Mucosa of stomach (tissue), 1 donor: ENCODE measurements at regions not wholly inside any gene's neighbourhood (a gene's known extent, or its start where the extent isn't known, plus 50 kb on each side); places are given as distances from the start of the nearest gene placed in this dataset.

Source experiments
- H3K27me3 ChIP-seq: one replicate; pipeline ENCODE4 v1.7.0; 2013; ENCODE audit warnings: mild to moderate bottlenecking, low read length; ENCODE audit not compliant: control insufficient read depth, insufficient read depth
- H3K36me3 ChIP-seq: one replicate; pipeline ENCODE4 v1.7.0; 2013; ENCODE audit warnings: low read length; ENCODE audit not compliant: control insufficient read depth, insufficient read depth
- H3K4me1 ChIP-seq: one replicate; pipeline ENCODE4 v1.7.0; 2013; ENCODE audit warnings: mild to moderate bottlenecking, low read length; ENCODE audit not compliant: control insufficient read depth, insufficient read depth
- H3K4me3 ChIP-seq: one replicate; pipeline ENCODE4 v1.7.0; 2013; ENCODE audit warnings: low read length
- H3K9ac ChIP-seq: one replicate; pipeline ENCODE4 v1.7.0; 2013; ENCODE audit warnings: mild to moderate bottlenecking, low read length, moderate library complexity
- H3K9me3 ChIP-seq: one replicate; pipeline ENCODE4 v1.7.0; 2013; ENCODE audit warnings: mild to moderate bottlenecking, low read length, moderate library complexity; ENCODE audit not compliant: control insufficient read depth
- donor health status: Pancreatic carcinoma.

- Histone ChIP-seq H3K9ac (no peak overlapping the region), H3K36me3 (no peaks in the 10 kb centered on the region), H3K4me1 (no peaks in the 10 kb centered on the region), H3K9me3 (no peaks in the 10 kb centered on the region), H3K4me3 (no peak overlapping the region), H3K27me3 (no peaks in the 10 kb centered on the region)
Observed at GRCh38 chr4:178480881-178481280, 1038.6 kb upstream of the AGA start.

DNA sequence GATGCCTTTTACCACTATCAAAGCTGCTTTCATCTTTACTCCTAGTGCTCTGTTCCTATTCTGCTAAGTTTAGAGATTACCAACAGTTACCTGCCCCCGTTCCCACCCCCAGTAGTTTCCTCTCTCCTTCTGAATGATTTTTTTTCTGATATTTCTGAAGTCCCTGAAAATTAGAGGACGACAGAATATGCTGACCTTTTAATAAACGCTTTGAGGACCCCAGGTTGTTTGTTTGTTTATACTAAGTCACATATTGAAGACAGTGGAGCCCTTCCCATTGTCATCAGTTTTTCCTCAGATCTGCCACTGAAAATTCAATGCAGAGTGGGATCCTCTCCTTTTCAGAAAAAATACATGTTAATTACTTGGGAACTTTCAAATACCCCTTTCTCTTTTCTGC is 1039.3 kb upstream of the AGA start:
- H3K36me3 ChIP-seq, result no peaks in the 10 kb centered on the region
- no peak overlapping the region for H3K9ac ChIP-seq
- H3K27me3 ChIP-seq, result no peaks in the 10 kb centered on the region
- no peaks in the 10 kb centered on the region for H3K9me3 ChIP-seq
- H3K4me1 ChIP-seq, result no peaks in the 10 kb centered on the region
- no peak overlapping the region for H3K4me3 ChIP-seq

DNA sequence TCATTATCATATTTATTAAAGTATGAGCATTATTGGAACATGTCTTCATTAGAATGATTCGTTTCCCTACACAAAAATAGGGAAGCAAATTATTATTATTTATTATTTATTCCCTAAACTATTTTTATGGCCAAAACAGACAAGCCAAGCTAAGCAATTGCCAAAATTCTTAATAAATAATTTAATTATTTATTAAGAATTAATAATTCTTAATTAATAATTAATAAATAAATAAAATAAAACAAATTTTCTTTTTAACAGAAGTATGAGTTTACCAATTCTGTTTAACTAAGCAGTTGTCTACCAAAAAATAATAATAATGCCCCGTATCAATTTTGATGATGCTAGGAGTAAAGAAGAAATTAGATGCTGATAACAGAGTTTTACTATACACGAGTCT is 1080.8 kb upstream of the AGA start:
- Histone ChIP-seq H3K4me1 (no peaks in the 10 kb centered on the region), H3K9ac (no peak overlapping the region), H3K27me3 (no peaks in the 10 kb centered on the region), H3K9me3 (no peaks in the 10 kb centered on the region), H3K36me3 (no peaks in the 10 kb centered on the region), H3K4me3 (no peak overlapping the region)

DNA sequence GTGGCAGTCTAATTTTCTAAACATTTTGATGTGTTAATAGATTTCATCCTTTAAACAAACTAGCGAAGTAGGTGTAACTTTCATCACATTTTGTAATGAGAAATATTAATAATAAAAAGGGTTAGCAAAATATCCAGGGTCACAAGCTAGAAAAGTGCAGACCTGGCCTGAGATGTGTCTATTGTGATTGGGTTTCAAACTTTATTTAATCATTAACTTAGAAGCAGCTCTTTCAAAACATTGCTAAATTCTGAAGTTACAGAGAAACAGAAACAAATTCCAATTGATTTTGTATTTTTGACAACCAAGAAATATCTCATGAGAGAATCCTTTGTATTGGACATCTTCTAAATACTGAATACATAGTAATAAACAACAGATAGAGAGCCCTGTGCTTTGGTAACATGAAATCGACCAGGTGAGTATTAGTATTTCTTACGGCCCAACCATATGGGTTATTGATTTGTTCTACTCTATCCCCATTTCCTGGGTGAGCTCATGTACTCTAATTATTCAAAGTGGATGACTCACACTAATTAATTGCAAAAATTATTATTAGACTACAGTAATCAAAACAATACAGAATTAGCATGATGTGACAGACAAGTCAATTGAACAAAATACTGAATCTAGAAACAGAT is 1093.8 kb upstream of the AGA start:
- Histone ChIP-seq H3K27me3 (no peaks in the 10 kb centered on the region), H3K36me3 (no peaks in the 10 kb centered on the region), H3K4me1 (no peaks in the 10 kb centered on the region), H3K9ac (no peak overlapping the region), H3K9me3 (no peaks in the 10 kb centered on the region), H3K4me3 (no peak overlapping the region)

DNA sequence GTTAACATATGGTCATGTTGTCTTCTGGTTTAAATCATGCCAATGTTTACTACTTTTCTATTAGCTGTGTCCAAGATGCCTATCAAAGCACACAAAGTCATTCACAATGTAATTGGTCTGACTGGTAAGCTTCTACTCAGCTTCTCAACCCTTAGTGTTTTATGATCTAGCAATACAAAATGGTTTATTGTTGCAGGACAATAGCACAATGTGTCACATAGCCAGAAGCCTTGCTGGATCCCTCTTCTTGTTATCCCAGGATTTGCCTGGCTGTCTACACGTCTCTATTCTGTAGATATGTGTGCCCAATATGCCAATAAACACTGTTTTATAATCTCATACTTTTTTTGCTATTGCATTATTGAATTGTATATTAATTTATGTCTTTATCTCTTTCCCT is 1111.0 kb upstream of the AGA start:
- H3K9me3 ChIP-seq, result no peaks in the 10 kb centered on the region
- no peaks in the 10 kb centered on the region for H3K36me3 ChIP-seq
- no peak overlapping the region for H3K9ac ChIP-seq
- peaks cover 4% of the 10 kb centered on the region for H3K4me1 ChIP-seq
- no peaks in the 10 kb centered on the region for H3K27me3 ChIP-seq
- H3K4me3 ChIP-seq, result no peak overlapping the region

- H3K4me3 ChIP-seq, result no peak overlapping the region
- H3K27me3 ChIP-seq, result no peaks in the 10 kb centered on the region
- H3K9ac ChIP-seq, result no peak overlapping the region
- H3K9me3 ChIP-seq, result no peaks in the 10 kb centered on the region
- H3K4me1 ChIP-seq, result peaks cover 4% of the 10 kb centered on the region
- no peaks in the 10 kb centered on the region for H3K36me3 ChIP-seq
Observed at GRCh38 chr4:178554352-178554751, 1112.1 kb upstream of the AGA start.

DNA sequence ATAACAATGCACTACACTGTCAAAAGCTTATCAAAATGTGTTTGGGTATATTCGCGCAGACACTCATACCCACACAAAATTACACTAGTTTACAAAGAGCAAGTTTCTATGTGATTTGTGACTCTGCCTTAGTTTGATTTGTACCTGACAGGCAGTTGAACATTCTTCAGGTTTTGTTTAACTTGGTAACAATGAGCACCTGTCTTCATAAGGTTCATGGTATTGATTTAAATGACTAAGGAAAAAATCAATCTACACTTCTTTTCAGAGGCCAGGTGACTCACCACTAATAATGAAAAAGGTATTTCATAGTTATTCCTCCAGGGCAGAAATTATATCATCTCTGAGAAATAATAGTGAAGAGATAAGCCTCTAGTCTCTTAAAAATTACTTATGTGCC is 1114.6 kb upstream of the AGA start:
- peaks cover 4% of the 10 kb centered on the region for H3K4me1 ChIP-seq
- no peaks in the 10 kb centered on the region for H3K27me3 ChIP-seq
- H3K4me3 ChIP-seq, result no peak overlapping the region
- H3K9me3 ChIP-seq, result no peaks in the 10 kb centered on the region
- H3K36me3 ChIP-seq, result no peaks in the 10 kb centered on the region
- no peak overlapping the region for H3K9ac ChIP-seq

DNA sequence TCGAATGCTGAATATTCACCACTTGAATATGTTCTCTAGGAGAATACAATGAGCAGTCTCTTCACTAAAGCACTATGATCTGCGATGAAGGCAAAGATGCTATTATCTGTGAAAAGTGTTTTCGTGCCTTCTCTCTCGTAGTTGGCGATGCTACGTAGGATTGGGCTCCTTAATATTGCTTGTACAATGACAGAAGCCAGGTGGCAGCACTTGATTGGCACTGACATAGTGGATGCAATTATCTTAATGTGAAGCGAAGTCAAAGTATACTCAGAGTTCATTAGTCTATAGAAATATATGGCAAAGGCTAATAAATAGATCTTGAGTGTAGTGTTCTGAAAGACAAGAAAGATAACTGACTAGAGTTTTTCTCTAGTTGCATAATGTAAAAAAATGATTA is 1135.7 kb upstream of the AGA start:
- H3K4me3 ChIP-seq, result no peak overlapping the region
- H3K9me3 ChIP-seq, result no peaks in the 10 kb centered on the region
- no peaks in the 10 kb centered on the region for H3K27me3 ChIP-seq
- H3K36me3 ChIP-seq, result no peaks in the 10 kb centered on the region
- no peak overlapping the region for H3K9ac ChIP-seq
- no peaks in the 10 kb centered on the region for H3K4me1 ChIP-seq

DNA sequence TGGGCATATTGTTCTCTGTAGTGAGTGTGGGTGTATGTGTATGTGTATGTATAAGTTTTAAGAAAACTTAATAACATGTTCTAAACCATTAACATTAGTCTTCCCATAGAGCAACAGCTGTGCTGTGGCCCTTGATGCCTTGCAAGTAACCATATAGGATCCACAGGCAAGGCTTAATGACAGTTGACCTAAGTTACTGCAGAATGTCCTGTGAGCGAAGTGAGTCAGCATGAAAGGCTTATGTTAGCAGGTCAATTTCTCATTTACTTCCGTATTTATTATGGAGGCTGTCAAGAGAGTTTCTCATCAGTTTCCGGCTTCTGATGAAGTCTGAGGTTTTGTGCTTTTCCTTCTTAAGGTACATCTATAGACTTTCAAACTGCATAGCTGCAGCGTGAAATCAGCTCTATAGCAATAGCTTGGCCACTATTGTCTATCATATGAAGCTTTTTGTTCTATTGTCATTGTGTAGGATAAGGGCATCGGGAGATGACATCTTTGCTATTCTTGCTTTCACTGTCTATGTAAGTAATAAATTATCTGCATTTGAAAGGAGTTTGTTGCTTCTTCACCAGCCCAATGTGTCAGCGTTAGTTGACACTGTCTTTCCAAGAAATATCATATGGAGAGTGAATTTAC is 1153.4 kb upstream of the AGA start:
- Histone ChIP-seq H3K27me3 (no peaks in the 10 kb centered on the region), H3K4me3 (no peak overlapping the region)

DNA sequence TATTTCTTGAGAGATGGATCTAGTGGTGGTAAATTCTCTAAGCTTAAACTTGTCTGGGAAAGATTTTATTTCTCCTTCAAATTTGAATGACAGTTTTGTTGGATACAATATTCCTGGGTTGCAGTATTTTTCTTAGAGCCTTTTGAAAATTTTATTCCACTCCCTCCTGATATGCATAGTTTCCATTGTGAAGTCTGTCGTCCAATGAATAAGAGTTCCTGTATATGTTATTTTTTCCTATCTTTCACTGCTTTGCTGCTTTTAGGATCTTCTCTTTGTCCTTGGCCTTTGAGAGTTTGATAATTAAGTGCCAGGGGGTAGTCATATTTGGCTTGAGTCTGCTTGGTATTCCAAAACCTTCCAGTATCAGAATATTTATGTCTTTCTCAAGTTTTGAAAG is 1156.4 kb upstream of the AGA start:
- Histone ChIP-seq H3K4me1 (no peaks in the 10 kb centered on the region), H3K27me3 (no peaks in the 10 kb centered on the region), H3K4me3 (no peak overlapping the region), H3K9ac (no peak overlapping the region), H3K36me3 (no peaks in the 10 kb centered on the region), H3K9me3 (no peaks in the 10 kb centered on the region)

More for the DNA sequence above, 1153.4 kb upstream of the AGA start:
- no peaks in the 10 kb centered on the region for H3K4me1 ChIP-seq
- no peak overlapping the region for H3K9ac ChIP-seq
- no peaks in the 10 kb centered on the region for H3K9me3 ChIP-seq
- H3K36me3 ChIP-seq, result no peaks in the 10 kb centered on the region

DNA sequence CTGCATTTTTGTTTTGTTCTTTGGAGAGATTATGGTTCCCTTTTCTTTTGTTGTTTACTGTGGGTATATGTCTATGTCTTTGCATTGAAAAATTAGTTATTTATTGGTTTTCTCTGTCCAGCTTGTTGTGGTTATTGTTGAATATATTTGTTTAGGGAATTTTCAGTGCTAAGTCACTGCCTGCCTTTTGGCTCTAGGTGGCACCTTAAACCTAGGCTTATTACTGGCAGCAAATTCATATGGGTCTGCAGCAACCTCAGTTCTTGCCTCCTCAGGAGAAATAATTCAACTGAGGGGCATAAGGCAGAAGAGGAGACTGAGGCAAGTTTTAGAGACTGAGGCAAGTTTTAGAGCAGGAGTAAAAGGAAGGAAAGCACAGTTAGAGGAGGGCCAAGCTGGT is 1157.3 kb upstream of the AGA start:
- Histone ChIP-seq H3K36me3 (no peaks in the 10 kb centered on the region), H3K9ac (no peak overlapping the region), H3K4me1 (no peaks in the 10 kb centered on the region), H3K9me3 (no peaks in the 10 kb centered on the region), H3K4me3 (no peak overlapping the region), H3K27me3 (no peaks in the 10 kb centered on the region)

DNA sequence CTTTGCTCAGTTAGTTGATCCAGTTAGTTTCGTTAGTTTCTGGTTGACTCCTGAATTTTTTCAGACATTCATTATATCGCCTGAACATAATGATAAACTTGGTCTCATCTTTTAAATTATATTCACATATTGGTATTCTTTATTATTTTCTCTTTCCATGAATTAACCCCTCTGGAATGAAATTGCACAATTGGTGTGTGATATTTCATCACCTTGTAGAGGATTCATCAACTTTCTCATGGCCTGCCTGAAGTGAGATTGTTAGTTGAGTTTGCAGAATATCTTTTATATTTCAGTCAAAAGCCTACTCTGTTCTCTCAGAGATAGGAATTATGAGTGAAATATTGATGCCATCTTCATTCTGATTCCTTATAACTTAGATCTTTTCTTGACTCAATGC is 1160.6 kb upstream of the AGA start:
- H3K4me1 ChIP-seq, result no peaks in the 10 kb centered on the region
- H3K4me3 ChIP-seq, result no peak overlapping the region
- H3K36me3 ChIP-seq, result no peaks in the 10 kb centered on the region
- no peak overlapping the region for H3K9ac ChIP-seq
- no peaks in the 10 kb centered on the region for H3K27me3 ChIP-seq
- no peaks in the 10 kb centered on the region for H3K9me3 ChIP-seq

GRCh38 chr4:178611062-178611461 is 1168.8 kb upstream of the AGA start:
- Histone ChIP-seq H3K9ac (no peak overlapping the region), H3K36me3 (no peaks in the 10 kb centered on the region), H3K4me1 (no peaks in the 10 kb centered on the region), H3K9me3 (no peaks in the 10 kb centered on the region), H3K4me3 (no peak overlapping the region), H3K27me3 (no peaks in the 10 kb centered on the region)
